WERI-Rb-1 (cell line): ENCODE measurements at regions not wholly inside any gene's neighbourhood (a gene's known extent, or its start where the extent isn't known, plus 50 kb on each side); places are given as distances from the start of the nearest gene placed in this dataset.

Source experiments
- DNase-seq: peaks from one replicate; pipeline ENCODE4 v3.0.0-alpha.2; 2020
- H3K27ac ChIP-seq: fragments of 250-450 bp; sonication (Bioruptor Pico); 2 replicates; pipeline ENCODE4 v1.5.1; 2020; ENCODE audit warnings: mild to moderate bottlenecking, moderate library complexity
- H3K27me3 ChIP-seq: fragments of 250-450 bp; sonication (Bioruptor Pico); 2 replicates; pipeline ENCODE4 v1.5.1; 2021; ENCODE audit warnings: mild to moderate bottlenecking, low read depth, moderate library complexity; ENCODE audit not compliant: insufficient read depth, severe bottlenecking
- H3K36me3 ChIP-seq: fragments of 250-450 bp; sonication (Bioruptor Pico); 2 replicates; pipeline ENCODE4 v1.5.1; 2020; ENCODE audit warnings: mild to moderate bottlenecking, moderate library complexity
- H3K4me3 ChIP-seq: 2 replicates; pipeline ENCODE4 v1.5.1; 2011; ENCODE audit warnings: low read depth, mild to moderate bottlenecking, control low read depth, low read length
- H3K9me3 ChIP-seq: fragments of 250-450 bp; sonication (Bioruptor Pico); 2 replicates; pipeline ENCODE4 v1.5.1; 2021; ENCODE audit warnings: mild to moderate bottlenecking, moderate library complexity; ENCODE audit not compliant: severe bottlenecking
- CTCF ChIP-seq: IDR thresholded peaks from 2 replicates; pipeline ENCODE4 v1.5.1; 2011; ENCODE audit warnings: low read depth, mild to moderate bottlenecking, control low read depth, inconsistent platforms, low read length

- no peak for TF ChIP-seq CTCF
- peaks cover 41% of the 10 kb centered on the region for H3K27me3 ChIP-seq
- no peaks in the 10 kb centered on the region for H3K36me3 ChIP-seq
- no peak for DNase-seq
- no peak overlapping the region for H3K27ac ChIP-seq
- no peak overlapping the region for H3K4me3 ChIP-seq
- H3K9me3 ChIP-seq: no peaks in the 10 kb centered on the region
These were observed 170.6 kb downstream of the BMP4 start for GRCh38 chr14:53786045-53786444.

GRCh38 chr14:53784688-53785087, 171.9 kb downstream of the BMP4 start:
- H3K4me3 ChIP-seq: no peak overlapping the region
- DNase-seq: no peak
- H3K9me3 ChIP-seq: no peaks in the 10 kb centered on the region
- peaks cover 50% of the 10 kb centered on the region for H3K27me3 ChIP-seq
- TF ChIP-seq CTCF: no peak
- H3K36me3 ChIP-seq: no peaks in the 10 kb centered on the region
- H3K27ac ChIP-seq: no peak overlapping the region

DNA sequence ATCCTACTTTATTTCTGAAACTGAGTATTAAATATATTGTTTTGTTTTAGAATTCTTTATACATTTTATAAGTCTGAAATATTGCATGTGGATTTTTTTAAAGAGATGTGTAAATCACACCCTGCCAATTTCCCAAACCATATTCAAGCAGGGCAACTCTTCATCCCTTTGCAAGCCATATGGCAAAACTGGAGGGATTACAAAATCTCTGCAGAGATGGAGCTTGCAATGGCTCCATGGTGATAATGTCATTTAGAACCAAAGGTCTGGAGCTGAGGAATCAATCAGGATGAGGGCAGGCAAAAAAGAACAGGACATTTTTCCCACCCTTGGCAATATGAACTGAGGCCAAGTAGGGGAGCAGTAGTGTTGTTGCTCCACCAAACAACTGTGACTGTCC, 173.4 kb downstream of the BMP4 start:
- peaks cover 51% of the 10 kb centered on the region for H3K27me3 ChIP-seq
- no peak overlapping the region for H3K27ac ChIP-seq
- TF ChIP-seq CTCF: no peak
- DNase-seq: no peak
- H3K36me3 ChIP-seq: no peaks in the 10 kb centered on the region
- no peak overlapping the region for H3K4me3 ChIP-seq
- no peaks in the 10 kb centered on the region for H3K9me3 ChIP-seq

- Histone ChIP-seq H3K36me3 (no peaks in the 10 kb centered on the region), H3K27me3 (peaks cover 55% of the 10 kb centered on the region), H3K4me3 (no peak overlapping the region), H3K27ac (no peak overlapping the region), H3K9me3 (no peaks in the 10 kb centered on the region)
- TF ChIP-seq CTCF: no peak
- DNase-seq: no peak
These were observed 176.5 kb downstream of the BMP4 start for GRCh38 chr14:53780051-53780555.

- Histone ChIP-seq H3K4me3 (no peak overlapping the region), H3K27me3 (peaks cover 62% of the 10 kb centered on the region), H3K36me3 (no peaks in the 10 kb centered on the region), H3K27ac (no peak overlapping the region), H3K9me3 (no peaks in the 10 kb centered on the region)
- DNase-seq: no peak
- no peak for TF ChIP-seq CTCF
These were observed 177.3 kb downstream of the BMP4 start for GRCh38 chr14:53779301-53779700.

- H3K27me3 ChIP-seq: peaks cover 72% of the 10 kb centered on the region
These were observed 178.4 kb downstream of the BMP4 start for GRCh38 chr14:53778263-53778662.

More at GRCh38 chr14:53778263-53778662, 178.4 kb downstream of the BMP4 start:
- H3K4me3 ChIP-seq: no peak overlapping the region
- H3K36me3 ChIP-seq: no peaks in the 10 kb centered on the region
- TF ChIP-seq CTCF: no peak
- no peaks in the 10 kb centered on the region for H3K9me3 ChIP-seq
- no peak overlapping the region for H3K27ac ChIP-seq
- DNase-seq: no peak
